MM.1S (cell line): ENCODE measurements at regions not wholly inside any gene's neighbourhood (a gene's known extent, or its start where the extent isn't known, plus 50 kb on each side); places are given as distances from the start of the nearest gene placed in this dataset.

Experiments
- DNase-seq: peaks from one replicate; pipeline ENCODE4 v3.0.0-alpha.2; 2015
- H2AFZ ChIP-seq: fragments of 300-600 bp; sonication (generic); 2 replicates; pipeline ENCODE4 v1.6.0; 2016; ENCODE audit warnings: antibody characterized with exemption, low read length
- H3F3A ChIP-seq: fragments of 300-600 bp; sonication (generic); 2 replicates; pipeline ENCODE4 v1.6.1; 2016; ENCODE audit warnings: mild to moderate bottlenecking, antibody characterized with exemption, low read length, moderate library complexity, mixed read lengths; ENCODE audit not compliant: insufficient read depth
- H3K27ac ChIP-seq: fragments of 300-600 bp; sonication (generic); 2 replicates; pipeline ENCODE4 v1.5.1; 2016; ENCODE audit warnings: mild to moderate bottlenecking, low read length
- H3K27me3 ChIP-seq: fragments of 300-600 bp; sonication (generic); replicated peaks from 2 replicates; pipeline ENCODE4 v1.6.0; 2016; ENCODE audit warnings: low read length; ENCODE audit not compliant: insufficient read depth
- H3K36me3 ChIP-seq: fragments of 300-600 bp; sonication (generic); replicated peaks from 2 replicates; pipeline ENCODE4 v1.6.1; 2016; ENCODE audit warnings: mild to moderate bottlenecking, low read length, mixed read lengths; ENCODE audit not compliant: insufficient read depth
- H3K4me1 ChIP-seq: fragments of 300-600 bp; sonication (generic); 2 replicates; pipeline ENCODE4 v1.6.1; 2016; ENCODE audit warnings: low read length, mixed read lengths
- H3K4me2 ChIP-seq: fragments of 300-600 bp; sonication (generic); 2 replicates; pipeline ENCODE4 v1.6.0; 2016; ENCODE audit warnings: low read depth, low read length
- H3K4me3 ChIP-seq: fragments of 300-600 bp; sonication (generic); 2 replicates; pipeline ENCODE4 v1.5.1; 2016; ENCODE audit warnings: low read length, mixed read lengths
- H3K79me2 ChIP-seq: fragments of 300-600 bp; sonication (generic); 2 replicates; pipeline ENCODE4 v1.6.1; 2016; ENCODE audit warnings: mixed run types, low read length, mixed read lengths
- H3K9ac ChIP-seq: fragments of 300-600 bp; sonication (generic); 2 replicates; pipeline ENCODE4 v1.6.1; 2016; ENCODE audit warnings: low read length, mixed read lengths
- H3K9me2 ChIP-seq: fragments of 300-600 bp; sonication (generic); replicated peaks from 2 replicates; pipeline ENCODE4 v1.6.1; 2016; ENCODE audit warnings: mild to moderate bottlenecking, low read length, mixed read lengths; ENCODE audit not compliant: insufficient read depth
- H3K9me3 ChIP-seq: fragments of 300-600 bp; sonication (generic); replicated peaks from 2 replicates; pipeline ENCODE4 v1.6.1; 2016; ENCODE audit warnings: mild to moderate bottlenecking, low read length, mixed read lengths; ENCODE audit not compliant: insufficient read depth
- H4K20me1 ChIP-seq: fragments of 300-600 bp; sonication (generic); 2 replicates; pipeline ENCODE4 v1.6.1; 2016; ENCODE audit warnings: mild to moderate bottlenecking, low read length, moderate library complexity, mixed read lengths; ENCODE audit not compliant: insufficient read depth
- EZH2 ChIP-seq: fragments of 300-600 bp; sonication (generic); optimal IDR thresholded peaks from 2 replicates; pipeline ENCODE3; 2017; ENCODE audit warnings: low read depth, mild to moderate bottlenecking, antibody characterized with exemption, low read length, mixed read lengths
- EZH2phosphoT487 ChIP-seq: fragments of 300-600 bp; sonication (generic); IDR thresholded peaks from 2 replicates; pipeline ENCODE4 v1.6.1; 2018; ENCODE audit warnings: antibody characterized with exemption, low read length
- TF ChIP-seq, protein P1 (sequence below): fragments of 300-600 bp; sonication (generic); IDR thresholded peaks from 2 replicates; pipeline ENCODE4 v1.5.1; 2016; ENCODE audit warnings: antibody characterized with exemption, low read length, mixed read lengths

- H3F3A ChIP-seq = no peaks in the 10 kb centered on the region
- H3K4me3 ChIP-seq = no peak overlapping the region
- no peaks in the 10 kb centered on the region for H3K36me3 ChIP-seq
- H3K9me2 ChIP-seq = no peaks in the 10 kb centered on the region
- H3K9ac ChIP-seq = no peak overlapping the region
- H2AFZ ChIP-seq = no peak overlapping the region
- no peak overlapping the region for H3K4me2 ChIP-seq
- no peaks in the 10 kb centered on the region for H3K9me3 ChIP-seq
- DNase-seq = no peak
- H3K79me2 ChIP-seq = no peaks in the 10 kb centered on the region
- H3K27me3 ChIP-seq = no peaks in the 10 kb centered on the region
- H4K20me1 ChIP-seq = no peaks in the 10 kb centered on the region
- H3K4me1 ChIP-seq = no peaks in the 10 kb centered on the region
- H3K27ac ChIP-seq = no peak overlapping the region
- TF ChIP-seq EZH2phosphoT487 (no peak), EZH2 (no peak)
- TF ChIP-seq, protein P1, sequence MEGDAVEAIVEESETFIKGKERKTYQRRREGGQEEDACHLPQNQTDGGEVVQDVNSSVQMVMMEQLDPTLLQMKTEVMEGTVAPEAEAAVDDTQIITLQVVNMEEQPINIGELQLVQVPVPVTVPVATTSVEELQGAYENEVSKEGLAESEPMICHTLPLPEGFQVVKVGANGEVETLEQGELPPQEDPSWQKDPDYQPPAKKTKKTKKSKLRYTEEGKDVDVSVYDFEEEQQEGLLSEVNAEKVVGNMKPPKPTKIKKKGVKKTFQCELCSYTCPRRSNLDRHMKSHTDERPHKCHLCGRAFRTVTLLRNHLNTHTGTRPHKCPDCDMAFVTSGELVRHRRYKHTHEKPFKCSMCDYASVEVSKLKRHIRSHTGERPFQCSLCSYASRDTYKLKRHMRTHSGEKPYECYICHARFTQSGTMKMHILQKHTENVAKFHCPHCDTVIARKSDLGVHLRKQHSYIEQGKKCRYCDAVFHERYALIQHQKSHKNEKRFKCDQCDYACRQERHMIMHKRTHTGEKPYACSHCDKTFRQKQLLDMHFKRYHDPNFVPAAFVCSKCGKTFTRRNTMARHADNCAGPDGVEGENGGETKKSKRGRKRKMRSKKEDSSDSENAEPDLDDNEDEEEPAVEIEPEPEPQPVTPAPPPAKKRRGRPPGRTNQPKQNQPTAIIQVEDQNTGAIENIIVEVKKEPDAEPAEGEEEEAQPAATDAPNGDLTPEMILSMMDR = no peak
These were observed 1823.9 kb upstream of the CDH9 start for GRCh38 chr5:28862137-28862859.

GRCh38 chr5:28855626-28856025 is 1817.2 kb upstream of the CDH9 start:
- no peaks in the 10 kb centered on the region for H3K9me3 ChIP-seq
- H3K36me3 ChIP-seq = no peaks in the 10 kb centered on the region
- no peak overlapping the region for H3K4me2 ChIP-seq
- no peak overlapping the region for H3K9ac ChIP-seq
- H3K4me1 ChIP-seq = no peaks in the 10 kb centered on the region
- H3K27ac ChIP-seq = no peak overlapping the region
- no peaks in the 10 kb centered on the region for H3K9me2 ChIP-seq
- TF ChIP-seq, protein P1 = no peak
- no peak for TF ChIP-seq EZH2phosphoT487
- TF ChIP-seq EZH2 = no peak
- no peaks in the 10 kb centered on the region for H3F3A ChIP-seq
- H2AFZ ChIP-seq = no peak overlapping the region
- no peaks in the 10 kb centered on the region for H3K79me2 ChIP-seq
- no peaks in the 10 kb centered on the region for H4K20me1 ChIP-seq
- no peak for DNase-seq
- no peak overlapping the region for H3K4me3 ChIP-seq
- H3K27me3 ChIP-seq = no peaks in the 10 kb centered on the region

GRCh38 chr5:28850320-28850921 is 1812.0 kb upstream of the CDH9 start:
- H3K4me2 ChIP-seq = no peak overlapping the region
- no peak overlapping the region for H3K4me3 ChIP-seq
- DNase-seq = no peak
- H3K27me3 ChIP-seq = no peaks in the 10 kb centered on the region
- H3K4me1 ChIP-seq = no peaks in the 10 kb centered on the region
- TF ChIP-seq EZH2phosphoT487 (no peak), EZH2 (no peak)
- TF ChIP-seq, protein P1 = no peak
- H2AFZ ChIP-seq = no peak overlapping the region
- H3F3A ChIP-seq = no peaks in the 10 kb centered on the region
- H3K79me2 ChIP-seq = no peaks in the 10 kb centered on the region
- no peaks in the 10 kb centered on the region for H3K9me3 ChIP-seq
- H3K36me3 ChIP-seq = no peaks in the 10 kb centered on the region
- no peaks in the 10 kb centered on the region for H4K20me1 ChIP-seq
- no peaks in the 10 kb centered on the region for H3K9me2 ChIP-seq
- no peak overlapping the region for H3K27ac ChIP-seq
- no peak overlapping the region for H3K9ac ChIP-seq
